H54 (cell line): ENCODE measurements at regions not wholly inside any gene's neighbourhood (a gene's known extent, or its start where the extent isn't known, plus 50 kb on each side); places are given as distances from the start of the nearest gene placed in this dataset.
"Not testable (repeated sequence)": the region's sequence is repeated elsewhere in the genome, so short reads cannot be mapped to it uniquely, and the experiment has no call there.

Experiments used
- DNase-seq: peaks from one replicate; pipeline ENCODE4 v3.0.0; 2011; ENCODE audit warnings: low spot score, mixed read lengths; ENCODE audit not compliant: insufficient read length
- FAIRE-seq: peaks from 3 replicates; lab custom pipeline; 2011; peaks lifted over from hg19 to GRCh38; lab: Jason Lieb, UNC
- POLR2A ChIP-seq: IDR thresholded peaks from 2 replicates; pipeline ENCODE4 v1.6.1; 2011; ENCODE audit warnings: low read depth, mild to moderate bottlenecking, low read length

DNA sequence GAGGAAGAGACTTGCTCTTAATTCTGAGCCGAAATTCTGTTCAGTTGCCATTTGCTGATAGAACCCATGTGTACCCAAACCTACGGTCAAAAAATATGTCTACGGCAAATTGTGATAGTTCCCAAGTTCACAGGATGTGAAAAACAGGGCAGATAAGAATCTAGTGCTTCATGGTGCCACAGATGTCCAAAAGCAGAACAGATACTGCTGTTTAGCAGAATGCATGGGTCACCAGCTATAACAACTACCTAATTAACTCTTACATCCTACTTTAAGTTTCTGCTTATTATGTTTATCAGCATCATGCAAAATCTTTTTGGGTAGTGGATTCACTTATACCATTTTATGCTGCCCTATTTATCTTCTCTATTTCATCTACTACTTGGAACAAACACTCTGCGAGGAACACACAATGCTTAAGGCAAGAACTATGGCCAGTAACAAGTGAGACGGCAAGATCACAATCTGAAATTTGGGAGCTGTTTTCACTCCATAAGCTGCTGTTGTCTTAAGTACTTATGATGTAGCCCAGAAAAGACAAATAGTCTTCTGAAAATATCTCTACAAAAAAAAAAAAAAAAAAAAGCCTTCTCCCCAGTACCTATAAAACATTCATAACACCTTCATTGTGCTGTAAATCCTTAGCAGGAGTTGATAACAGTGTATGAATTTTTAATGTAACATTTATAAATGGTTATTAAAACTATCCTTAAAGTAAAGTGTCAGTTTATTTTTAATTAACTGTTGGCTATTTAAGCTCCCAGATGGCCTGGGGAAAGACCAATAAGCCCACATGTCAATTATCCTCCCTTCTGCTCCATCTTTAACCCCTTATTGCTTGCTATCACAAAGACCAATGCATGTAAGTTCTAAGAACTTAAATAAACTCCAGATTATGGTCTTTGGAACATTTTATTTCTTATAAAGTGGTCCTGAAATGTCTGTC, 232.3 kb downstream of the TLR4 start:
- FAIRE-seq (no peak), DNase-seq (no peak)
- no peak for TF ChIP-seq POLR2A

DNA sequence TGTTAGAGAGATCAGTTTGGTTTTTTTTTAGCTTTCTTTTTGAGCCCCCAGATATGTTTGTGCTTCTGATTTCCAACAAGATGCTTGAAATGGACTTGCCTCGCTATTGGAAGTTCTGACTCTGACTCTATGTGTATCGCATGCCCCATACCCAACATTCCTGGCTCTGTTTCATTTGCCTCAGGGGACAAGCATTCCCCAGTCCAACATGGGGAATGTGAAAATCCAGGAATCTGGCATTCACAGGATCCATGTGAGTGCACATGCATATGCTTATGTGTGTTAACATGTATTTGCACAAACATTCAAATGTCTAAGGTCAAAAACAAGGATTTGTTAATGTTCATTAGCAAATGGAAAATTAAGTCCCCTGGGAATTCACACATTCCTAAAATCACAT, 233.9 kb downstream of the TLR4 start:
- no peak for TF ChIP-seq POLR2A
- DNase-seq (no peak), FAIRE-seq (peak; percentile 55)

DNA sequence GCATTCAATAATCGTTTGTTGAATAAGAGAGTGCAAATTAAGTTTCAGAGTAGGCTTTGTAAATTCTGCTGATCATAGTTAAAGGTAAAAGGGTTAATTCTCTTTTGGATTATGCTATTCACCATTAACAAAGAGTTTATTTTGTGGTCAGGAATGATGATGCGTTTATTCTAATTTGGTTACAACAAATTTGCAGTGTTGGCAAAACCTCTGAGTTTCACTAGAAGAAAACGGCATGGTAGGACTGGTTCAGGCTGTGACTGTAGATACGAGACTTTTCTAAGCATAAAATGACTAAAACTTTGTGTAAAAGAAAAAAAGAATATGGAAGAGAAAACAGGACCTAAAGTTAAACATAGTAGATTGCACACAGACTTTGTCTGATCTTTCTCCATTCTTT, 234.7 kb downstream of the TLR4 start:
- FAIRE-seq (peak; percentile 45), DNase-seq (no peak)
- no peak for TF ChIP-seq POLR2A

DNA sequence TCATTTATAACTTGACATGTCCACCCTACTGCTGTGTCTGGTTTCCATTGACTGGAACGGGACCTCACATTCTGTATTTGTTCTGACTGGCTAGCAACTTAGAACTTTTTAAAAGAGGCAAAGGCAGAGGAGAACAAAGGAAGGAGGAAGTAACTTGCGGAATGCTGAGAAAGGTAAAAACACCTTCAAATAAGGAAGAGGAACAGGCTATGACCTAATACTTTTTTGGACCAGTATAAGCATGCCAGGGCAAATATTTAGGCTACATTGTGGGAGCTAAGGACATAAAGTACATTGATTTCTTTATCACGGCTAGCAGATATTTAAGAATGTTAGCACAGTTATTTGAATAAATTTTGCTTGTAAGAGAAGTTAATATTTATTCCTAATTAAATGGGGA, 240.5 kb downstream of the TLR4 start:
- FAIRE-seq, DNase-seq: not testable (repeated sequence)

DNA sequence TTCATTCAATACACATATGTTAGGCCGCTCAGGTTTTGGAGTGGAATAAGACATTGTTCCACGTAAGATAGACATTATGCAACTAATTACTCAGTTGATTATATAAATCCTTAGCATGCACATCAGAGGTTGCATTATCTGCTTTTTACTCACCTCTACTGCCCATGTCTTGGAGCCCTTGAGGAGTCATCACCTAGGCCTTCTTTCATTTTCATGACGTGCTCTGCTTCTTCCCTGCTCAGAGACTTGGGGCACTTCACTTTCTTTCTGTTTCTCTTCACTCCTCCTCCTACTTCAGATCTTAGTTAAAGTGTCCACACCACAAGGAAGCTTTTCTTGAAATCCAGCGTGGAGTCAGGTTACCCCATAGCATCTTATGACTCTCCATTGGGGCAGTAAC, 241.1 kb downstream of the TLR4 start:
- no peak for DNase-seq
- no peak for FAIRE-seq
- TF ChIP-seq POLR2A: no peak

DNA sequence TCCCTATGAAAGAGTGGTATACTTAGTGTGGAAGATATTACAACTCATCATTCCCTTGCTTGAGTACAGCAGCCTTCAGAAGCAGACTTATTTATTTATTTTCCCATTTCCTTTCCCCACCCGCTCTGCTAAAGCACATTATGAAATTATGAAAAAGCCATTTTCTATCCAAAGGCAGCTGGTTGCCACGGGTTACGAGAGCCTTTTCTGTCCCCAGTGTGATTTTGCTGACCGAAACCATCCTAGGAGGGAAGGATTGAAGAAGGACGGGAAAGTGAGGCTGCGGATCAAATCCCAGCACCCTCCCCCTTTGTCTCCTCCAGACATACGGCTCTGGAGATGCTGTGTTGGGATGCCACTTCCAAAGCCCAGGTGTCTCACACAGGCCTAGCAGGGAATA, 246.9 kb downstream of the TLR4 start:
- TF ChIP-seq POLR2A: no peak
- no peak for DNase-seq
- no peak for FAIRE-seq

DNA sequence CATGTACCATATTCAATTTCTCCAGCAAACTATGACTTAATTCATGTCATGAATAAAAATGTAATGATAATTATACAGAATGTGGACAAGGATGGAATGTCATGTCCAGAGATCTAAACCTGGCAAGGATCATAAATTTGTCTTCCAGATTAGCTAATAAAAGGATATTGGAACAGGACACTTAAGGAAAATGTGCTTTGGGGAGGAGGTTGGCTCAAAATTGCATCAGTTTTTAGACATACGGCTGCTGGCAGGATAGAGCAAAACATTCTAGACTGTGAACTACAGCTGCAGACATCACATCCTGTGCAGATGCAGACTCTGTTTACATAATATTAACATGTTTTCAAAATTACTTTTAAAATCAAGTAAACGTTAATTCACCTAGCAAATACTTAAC, 248.4 kb downstream of the TLR4 start:
- DNase-seq: no peak
- no peak for TF ChIP-seq POLR2A
- FAIRE-seq: no peak

DNA sequence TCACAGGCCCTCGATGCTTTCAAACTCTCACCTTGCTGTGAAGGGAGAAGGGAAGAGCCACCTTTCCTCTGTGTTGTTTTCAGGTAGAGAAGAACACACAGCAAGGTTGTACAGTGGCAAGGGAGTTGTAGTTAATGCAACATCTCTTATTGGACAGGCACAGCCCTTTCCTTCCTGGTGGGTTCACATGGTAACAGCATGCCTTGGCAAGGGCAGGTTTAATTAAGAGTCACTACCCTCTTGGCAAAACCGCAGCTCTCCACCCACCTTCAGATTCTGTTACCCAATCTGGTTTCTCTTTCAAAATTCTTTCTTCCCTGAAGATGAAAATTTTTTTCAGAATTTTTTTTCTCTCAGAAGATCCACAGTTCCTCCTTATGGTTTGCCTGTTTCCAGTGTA, 253.1 kb downstream of the TLR4 start:
- DNase-seq: no peak
- TF ChIP-seq POLR2A: no peak
- no peak for FAIRE-seq

DNA sequence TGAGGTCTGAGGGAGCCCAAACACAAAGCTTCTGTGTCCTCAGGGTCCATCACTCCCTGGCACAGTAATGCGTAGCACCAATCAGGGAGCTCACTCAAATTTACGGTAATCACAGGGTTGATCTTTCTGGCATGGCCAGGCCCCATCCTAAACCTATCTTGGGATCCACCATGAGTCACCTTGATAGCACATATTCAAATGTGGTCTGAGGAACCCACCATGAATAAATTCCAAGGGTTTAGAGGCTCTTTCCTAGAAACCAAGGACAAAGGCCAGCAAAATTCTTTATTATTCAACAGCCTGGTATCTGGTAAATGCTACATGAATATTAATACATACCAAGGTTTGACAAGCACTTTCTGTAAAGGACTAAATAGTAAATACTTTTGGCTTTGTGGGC, 254.5 kb downstream of the TLR4 start:
- no peak for FAIRE-seq
- no peak for TF ChIP-seq POLR2A

DNA sequence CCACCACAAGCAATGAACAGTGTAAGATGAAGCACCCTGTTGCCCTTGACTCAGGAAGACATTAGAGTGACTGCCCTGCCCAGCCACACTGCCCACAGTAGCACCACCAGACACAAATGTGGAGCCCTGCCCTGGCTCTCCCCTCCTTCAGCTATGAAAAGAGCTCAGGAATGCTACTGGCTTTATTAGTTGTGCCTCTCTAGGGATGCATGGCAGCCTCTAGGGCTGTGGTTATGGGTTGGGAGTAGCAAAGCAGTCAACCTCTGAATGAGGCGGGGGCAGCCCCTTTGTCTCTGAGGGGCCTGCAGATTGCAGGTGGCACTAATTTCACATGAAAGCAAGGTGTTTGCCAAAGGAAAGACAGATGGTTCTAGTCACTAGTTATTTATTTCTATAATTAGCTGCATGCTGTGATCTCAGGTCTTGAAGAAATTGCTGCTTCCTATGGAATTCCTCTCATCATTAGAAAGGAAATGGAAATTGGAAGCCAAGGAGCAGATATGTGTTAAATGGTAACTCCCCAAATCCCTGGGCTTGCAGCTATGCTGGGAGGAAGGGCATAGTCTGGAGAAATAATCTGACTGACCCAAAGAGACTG, 259.4 kb downstream of the TLR4 start:
- FAIRE-seq (no peak), DNase-seq (no peak)
- no peak for TF ChIP-seq POLR2A

More for the DNA sequence above, 254.5 kb downstream of the TLR4 start:
- DNase-seq: no peak

DNA sequence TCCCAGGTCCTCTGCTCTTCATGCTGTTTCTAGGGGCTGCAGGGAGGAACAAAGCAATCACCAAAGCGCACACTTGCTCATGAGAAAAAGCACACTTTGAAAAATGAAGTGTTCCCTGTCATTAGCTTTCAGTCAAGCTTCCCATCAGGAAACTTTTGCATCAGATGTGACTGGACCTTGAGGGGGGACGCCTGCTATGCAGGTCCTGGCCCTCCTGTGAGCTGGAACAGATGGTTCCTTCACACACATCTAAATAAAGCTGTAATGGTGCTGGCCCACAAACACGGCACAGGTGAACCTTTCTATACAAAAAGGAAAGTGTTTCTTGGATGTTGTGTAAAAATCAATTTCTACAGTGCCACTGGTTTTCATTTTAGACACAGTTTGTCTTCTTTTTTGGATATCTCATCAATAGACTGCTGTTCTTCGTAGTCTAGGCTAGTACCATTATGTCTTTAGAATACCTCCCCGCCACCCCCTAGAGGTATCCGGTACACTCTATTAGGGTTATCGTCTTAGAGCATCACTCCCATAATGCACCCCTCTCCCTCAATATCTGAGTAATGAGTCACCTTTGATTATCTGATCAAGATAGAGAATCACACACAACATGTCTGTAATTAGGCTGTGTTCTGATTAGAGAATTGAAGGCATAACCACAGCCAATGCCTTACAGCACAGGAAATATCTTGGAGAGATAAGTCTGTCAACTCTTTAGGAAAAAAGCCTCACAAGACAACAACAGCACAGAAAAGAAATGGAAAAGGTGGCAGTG, 266.3 kb downstream of the TLR4 start:
- FAIRE-seq: no peak
- DNase-seq: no peak
- TF ChIP-seq POLR2A: no peak

DNA sequence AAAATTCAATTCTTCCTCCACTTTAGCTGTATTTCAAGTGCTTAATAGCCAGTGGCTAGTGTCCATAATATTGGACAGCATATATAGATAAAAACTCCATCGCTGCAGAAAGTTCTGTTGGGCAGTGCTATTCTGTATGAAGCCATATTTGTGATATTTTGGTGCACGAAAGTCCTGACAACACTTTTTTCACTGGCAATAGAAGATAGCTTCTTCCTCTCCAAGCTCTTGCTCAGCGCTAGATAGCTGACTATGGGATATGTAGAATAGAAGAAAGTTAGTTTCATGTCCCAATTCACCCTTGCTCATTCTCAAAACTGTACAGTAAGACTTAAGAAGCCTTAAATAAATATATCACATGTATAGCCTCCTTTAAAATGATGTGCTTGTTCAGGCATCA, 269.9 kb downstream of the TLR4 start:
- TF ChIP-seq POLR2A: no peak
- FAIRE-seq (no peak), DNase-seq (no peak)

DNA sequence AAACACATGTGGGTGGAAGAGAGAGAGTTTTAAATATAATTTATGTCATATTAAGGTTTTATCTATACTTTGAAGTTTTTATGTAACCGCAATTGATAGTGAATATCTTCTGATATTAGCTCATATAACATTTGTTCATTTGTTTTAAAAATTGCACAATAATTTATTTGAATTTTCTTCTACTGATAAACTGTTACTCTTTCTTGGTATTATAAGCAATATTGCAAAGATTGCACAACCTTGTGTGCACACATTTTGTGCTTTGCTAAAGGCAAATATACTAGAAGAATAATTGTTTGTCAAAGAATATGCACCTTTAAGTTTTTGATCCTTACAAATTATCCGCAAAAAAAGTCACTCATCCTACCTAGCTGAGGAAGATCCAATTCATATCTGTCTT, 275.7 kb downstream of the TLR4 start:
- FAIRE-seq (no peak), DNase-seq (no peak)
- TF ChIP-seq POLR2A: no peak

DNA sequence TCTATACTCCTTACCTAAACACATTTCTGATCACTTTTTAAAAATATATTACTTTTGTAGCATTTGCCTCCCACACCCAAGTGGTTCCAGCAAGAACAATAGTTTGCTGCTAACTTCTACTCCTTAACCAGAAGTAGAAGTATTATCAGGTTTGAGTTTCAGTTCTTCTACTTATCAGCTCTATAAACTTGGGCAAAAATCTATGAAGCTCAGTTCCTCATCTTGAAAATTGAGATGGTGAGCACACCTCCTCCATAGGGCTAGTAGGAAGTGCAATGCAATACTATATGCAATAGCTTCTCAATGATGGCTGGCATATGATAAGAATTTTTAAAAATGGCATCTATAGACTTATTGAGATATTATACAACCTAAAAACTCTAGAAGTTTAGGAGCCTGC, 283.7 kb downstream of the TLR4 start:
- FAIRE-seq: no peak
- TF ChIP-seq POLR2A: no peak
- DNase-seq: no peak
